ENCODE measurements at regions not wholly inside any gene's neighbourhood (a gene's known extent, or its start where the extent isn't known, plus 50 kb on each side); places are given as distances from the start of the nearest gene placed in this dataset.

GRCh38 chr13:36548129-36548528 is 115.8 kb downstream of the CCNA1 start:
- BruUV-seq (replicated peaks) = no TSS peak
- Histone ChIP-seq H3K4me1 (ENCODE audit: insufficient read depth, low read length, poor library complexity, severe bottlenecking) (peaks cover 22% of the 10 kb centered on the region), H3K36me3 (ENCODE audit: insufficient read depth, low read length, poor library complexity, severe bottlenecking) (no peaks in the 10 kb centered on the region), H3K27ac (ENCODE audit: low read depth, low read length, poor library complexity, severe bottlenecking) (no peak overlapping the region), H3K4me3 (ENCODE audit: low read depth, low read length, poor library complexity, severe bottlenecking) (no peak overlapping the region), H3K9me3 (ENCODE audit: low read depth, low read length, poor library complexity, severe bottlenecking) (no peaks in the 10 kb centered on the region), H3K27me3 (replicated peaks; ENCODE audit: insufficient read depth, low read depth, low read length, poor library complexity) (no peaks in the 10 kb centered on the region)
- DNase-seq (ENCODE audit: low spot score) = no peak
- POLR2A ChIA-PET (ENCODE audit: low non-redundant PET) = no interaction called here
- TF ChIP-seq EZH2 (IDR thresholded peaks at IDR 0.05; ENCODE audit: borderline replicate concordance, low read depth, low read length, poor library complexity, severe bottlenecking) (no peak), CTCF (conservative IDR thresholded peaks at IDR 0.05; ENCODE audit: low read depth, low read length) (no peak)
- CTCF ChIA-PET = no interaction called here
- intact Hi-C loops (cut with micrococcal nuclease; ENCODE audit: unreplicated experiment) = no loop called here

GRCh38 chr13:36549126-36549702 is 116.9 kb downstream of the CCNA1 start:
- Histone ChIP-seq H3K4me3 (ENCODE audit: low read depth, low read length, poor library complexity, severe bottlenecking) (no peak overlapping the region), H3K27me3 (replicated peaks; ENCODE audit: insufficient read depth, low read depth, low read length, poor library complexity) (no peaks in the 10 kb centered on the region), H3K9me3 (ENCODE audit: low read depth, low read length, poor library complexity, severe bottlenecking) (no peaks in the 10 kb centered on the region), H3K27ac (ENCODE audit: low read depth, low read length, poor library complexity, severe bottlenecking) (no peak overlapping the region), H3K4me1 (ENCODE audit: insufficient read depth, low read length, poor library complexity, severe bottlenecking) (peaks cover 16% of the 10 kb centered on the region), H3K36me3 (ENCODE audit: insufficient read depth, low read length, poor library complexity, severe bottlenecking) (no peaks in the 10 kb centered on the region)
- DNase-seq (ENCODE audit: low spot score) = no peak
- intact Hi-C loops (cut with micrococcal nuclease; ENCODE audit: unreplicated experiment) = no loop called here
- POLR2A ChIA-PET (ENCODE audit: low non-redundant PET) = no interaction called here
- TF ChIP-seq EZH2 (IDR thresholded peaks at IDR 0.05; ENCODE audit: borderline replicate concordance, low read depth, low read length, poor library complexity, severe bottlenecking) = no peak
- no peak for TF ChIP-seq CTCF (conservative IDR thresholded peaks at IDR 0.05; ENCODE audit: low read depth, low read length)
- CTCF ChIA-PET = no interaction called here
- no TSS peak for BruUV-seq (replicated peaks)

- H3K9me3 ChIP-seq (ENCODE audit: low read depth, low read length, poor library complexity, severe bottlenecking) = no peaks in the 10 kb centered on the region
Measured at GRCh38 chr13:36549755-36550154, 117.5 kb downstream of the CCNA1 start.

More at GRCh38 chr13:36549755-36550154, 117.5 kb downstream of the CCNA1 start:
- Histone ChIP-seq H3K36me3 (ENCODE audit: insufficient read depth, low read length, poor library complexity, severe bottlenecking) (no peaks in the 10 kb centered on the region), H3K4me3 (ENCODE audit: low read depth, low read length, poor library complexity, severe bottlenecking) (no peak overlapping the region), H3K27ac (ENCODE audit: low read depth, low read length, poor library complexity, severe bottlenecking) (peak overlapping the region; percentile 37), H3K27me3 (replicated peaks; ENCODE audit: insufficient read depth, low read depth, low read length, poor library complexity) (no peaks in the 10 kb centered on the region), H3K4me1 (ENCODE audit: insufficient read depth, low read length, poor library complexity, severe bottlenecking) (peaks cover 18% of the 10 kb centered on the region)
- DNase-seq (ENCODE audit: low spot score) = peak; percentile 78
- ChIA-PET POLR2A (ENCODE audit: low non-redundant PET) (no interaction called here), CTCF (no interaction called here)
- intact Hi-C loops (cut with micrococcal nuclease; ENCODE audit: unreplicated experiment) = no loop called here
- BruUV-seq (replicated peaks) = no TSS peak
- TF ChIP-seq CTCF (conservative IDR thresholded peaks at IDR 0.05; ENCODE audit: low read depth, low read length) = no peak
- TF ChIP-seq EZH2 (IDR thresholded peaks at IDR 0.05; ENCODE audit: borderline replicate concordance, low read depth, low read length, poor library complexity, severe bottlenecking) = no peak
